ENCODE measurements at regions not wholly inside any gene's neighbourhood (a gene's known extent, or its start where the extent isn't known, plus 50 kb on each side); places are given as distances from the start of the nearest gene placed in this dataset.

DNA sequence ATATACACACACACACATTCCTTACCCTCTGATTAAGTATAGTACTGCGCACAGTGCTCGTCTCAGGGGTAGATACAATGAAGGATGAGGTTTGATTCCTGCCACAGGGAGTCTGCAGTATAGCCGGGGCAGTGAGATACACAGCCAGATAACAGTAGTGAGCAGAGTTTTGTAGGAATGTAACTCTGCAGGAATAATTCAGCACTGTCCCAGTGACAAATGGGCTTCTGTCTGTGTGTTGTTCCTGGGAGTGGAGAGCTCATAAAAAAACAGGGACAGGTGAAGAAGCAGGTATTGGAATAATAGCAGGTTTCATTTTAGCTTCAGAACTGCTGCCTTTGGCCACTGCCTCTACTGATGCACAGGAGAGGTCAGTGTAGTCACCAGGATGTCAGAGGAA, 85.3 kb upstream of the OR9Q1 start:
- Histone ChIP-seq H2AK5ac (ENCODE audit: low read depth, low read length) (no peak overlapping the region), H3K56ac (ENCODE audit: extremely low read depth, insufficient read depth, low read length) (no peak overlapping the region), H3K9ac (ENCODE audit: low read depth, low read length) (no peak overlapping the region), H3K27me3 (ENCODE audit: control insufficient read depth, insufficient read depth, low read length) (peaks cover 2% of the 10 kb centered on the region), H3K9me1 (ENCODE audit: insufficient read depth, low read length) (no peaks in the 10 kb centered on the region), H3K79me1 (ENCODE audit: low read depth in 1 of 2, low read length in 2 of 2) (no peaks in the 10 kb centered on the region), H4K5ac (ENCODE audit: low read depth, low read length) (no peak overlapping the region), H2BK20ac (ENCODE audit: low read depth, low read length) (no peak overlapping the region), H3K4me2 (ENCODE audit: low read depth, low read length) (no peak overlapping the region), H3K4ac (ENCODE audit: low read depth, low read length) (no peak overlapping the region), H3K27ac (ENCODE audit: insufficient read depth, low read length) (no peak overlapping the region), H2BK120ac (ENCODE audit: low read depth, low read length) (no peak overlapping the region), H3K23ac (ENCODE audit: low read depth, low read length) (no peak overlapping the region), H3K36me3 (ENCODE audit: control insufficient read depth, insufficient read depth, low read length) (no peaks in the 10 kb centered on the region), H4K8ac (ENCODE audit: low read depth in 2 of 2, low read length in 2 of 2) (no peak overlapping the region), H3K4me1 (ENCODE audit: control insufficient read depth, insufficient read depth, low read length) (peaks cover 2% of the 10 kb centered on the region; the same call in 1 of the 2 replicates), H4K20me1 (ENCODE audit: insufficient read depth, low read length) (no peaks in the 10 kb centered on the region), H4K91ac (ENCODE audit: insufficient read depth, low read depth, low read length) (no peak overlapping the region), H3K4me3 (ENCODE audit: insufficient read depth, low read depth, low read length) (no peak overlapping the region), H3K9me3 (ENCODE audit: control insufficient read depth, insufficient read depth, low read length) (no peaks in the 10 kb centered on the region), H2AFZ (replicated peaks; ENCODE audit: low read length, poor library complexity) (no peak overlapping the region), H2AK9ac (replicated peaks; ENCODE audit: low read depth, low read length, poor library complexity) (no peak overlapping the region), H2BK15ac (ENCODE audit: low read depth, low read length) (no peak overlapping the region), H3K18ac (ENCODE audit: low read depth, low read length) (no peak overlapping the region), H2BK5ac (ENCODE audit: low read depth, low read length, poor library complexity, severe bottlenecking) (no peak overlapping the region), H3K14ac (replicated peaks; ENCODE audit: low read depth, low read length) (no peak overlapping the region)
- no peak for ATAC-seq (ENCODE audit: low read depth)
- POLR2A ChIA-PET (ENCODE audit: unreplicated experiment) = no interaction called here
- BruUV-seq (replicated peaks) = no TSS peak
- intact Hi-C loops (cut with micrococcal nuclease) (no loop called here), dilution Hi-C loops (cut with HindIII; ENCODE audit: low sequenced_read_pairs, unreplicated experiment) (no loop called here), in situ Hi-C loops (cut with MboI; ENCODE audit: low sequenced_read_pairs) (no loop called here)
- TF ChIP-seq RAD21 (IDR thresholded peaks at IDR 0.05; ENCODE audit: low read length) (no peak), RCOR1 (IDR thresholded peaks at IDR 0.05; ENCODE audit: insufficient replicate concordance, low read length) (no peak), RFX5 (IDR thresholded peaks at IDR 0.05; ENCODE audit: low read depth, low read length) (no peak), NFE2L2 (IDR thresholded peaks at IDR 0.05; ENCODE audit: low read depth, low read length) (no peak), BHLHE40 (IDR thresholded peaks at IDR 0.05; ENCODE audit: low read depth, low read length) (no peak), FOS (IDR thresholded peaks at IDR 0.05; ENCODE audit: low read depth, low read length) (no peak), CHD1 (IDR thresholded peaks at IDR 0.05; ENCODE audit: low read depth, low read length) (no peak), SMC3 (IDR thresholded peaks at IDR 0.05; ENCODE audit: low read depth, low read length) (no peak), CEBPB (IDR thresholded peaks at IDR 0.05; ENCODE audit: low read depth, low read length) (no peak), MXI1 (IDR thresholded peaks at IDR 0.05; ENCODE audit: borderline replicate concordance, low read depth, low read length) (no peak), MAFK (IDR thresholded peaks at IDR 0.05; ENCODE audit: low read depth, low read length) (no peak)
- TF ChIP-seq, protein P1, sequence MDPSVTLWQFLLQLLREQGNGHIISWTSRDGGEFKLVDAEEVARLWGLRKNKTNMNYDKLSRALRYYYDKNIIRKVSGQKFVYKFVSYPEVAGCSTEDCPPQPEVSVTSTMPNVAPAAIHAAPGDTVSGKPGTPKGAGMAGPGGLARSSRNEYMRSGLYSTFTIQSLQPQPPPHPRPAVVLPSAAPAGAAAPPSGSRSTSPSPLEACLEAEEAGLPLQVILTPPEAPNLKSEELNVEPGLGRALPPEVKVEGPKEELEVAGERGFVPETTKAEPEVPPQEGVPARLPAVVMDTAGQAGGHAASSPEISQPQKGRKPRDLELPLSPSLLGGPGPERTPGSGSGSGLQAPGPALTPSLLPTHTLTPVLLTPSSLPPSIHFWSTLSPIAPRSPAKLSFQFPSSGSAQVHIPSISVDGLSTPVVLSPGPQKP (IDR thresholded peaks at IDR 0.05; ENCODE audit: borderline replicate concordance, low read depth, low read length) = no peak
- TF ChIP-seq, protein P2, sequence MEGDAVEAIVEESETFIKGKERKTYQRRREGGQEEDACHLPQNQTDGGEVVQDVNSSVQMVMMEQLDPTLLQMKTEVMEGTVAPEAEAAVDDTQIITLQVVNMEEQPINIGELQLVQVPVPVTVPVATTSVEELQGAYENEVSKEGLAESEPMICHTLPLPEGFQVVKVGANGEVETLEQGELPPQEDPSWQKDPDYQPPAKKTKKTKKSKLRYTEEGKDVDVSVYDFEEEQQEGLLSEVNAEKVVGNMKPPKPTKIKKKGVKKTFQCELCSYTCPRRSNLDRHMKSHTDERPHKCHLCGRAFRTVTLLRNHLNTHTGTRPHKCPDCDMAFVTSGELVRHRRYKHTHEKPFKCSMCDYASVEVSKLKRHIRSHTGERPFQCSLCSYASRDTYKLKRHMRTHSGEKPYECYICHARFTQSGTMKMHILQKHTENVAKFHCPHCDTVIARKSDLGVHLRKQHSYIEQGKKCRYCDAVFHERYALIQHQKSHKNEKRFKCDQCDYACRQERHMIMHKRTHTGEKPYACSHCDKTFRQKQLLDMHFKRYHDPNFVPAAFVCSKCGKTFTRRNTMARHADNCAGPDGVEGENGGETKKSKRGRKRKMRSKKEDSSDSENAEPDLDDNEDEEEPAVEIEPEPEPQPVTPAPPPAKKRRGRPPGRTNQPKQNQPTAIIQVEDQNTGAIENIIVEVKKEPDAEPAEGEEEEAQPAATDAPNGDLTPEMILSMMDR (conservative IDR thresholded peaks at IDR 0.05; ENCODE audit: low read depth, low read length) = no peak
- TF ChIP-seq, protein P3, sequence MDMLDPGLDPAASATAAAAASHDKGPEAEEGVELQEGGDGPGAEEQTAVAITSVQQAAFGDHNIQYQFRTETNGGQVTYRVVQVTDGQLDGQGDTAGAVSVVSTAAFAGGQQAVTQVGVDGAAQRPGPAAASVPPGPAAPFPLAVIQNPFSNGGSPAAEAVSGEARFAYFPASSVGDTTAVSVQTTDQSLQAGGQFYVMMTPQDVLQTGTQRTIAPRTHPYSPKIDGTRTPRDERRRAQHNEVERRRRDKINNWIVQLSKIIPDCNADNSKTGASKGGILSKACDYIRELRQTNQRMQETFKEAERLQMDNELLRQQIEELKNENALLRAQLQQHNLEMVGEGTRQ (IDR thresholded peaks at IDR 0.05; ENCODE audit: low read depth, low read length) = no peak
- DNase-seq = no peak
- WGBS, 2 experiments (ENCODE audit: extremely low coverage in 2 of 2, insufficient read length in 1 of 2) = no CpG with 5 or more reads among the region's 3 CpGs
- CTCF ChIA-PET = interaction anchor here (0.6 kb wide), 1 partner anchor 356 kb away, joined by 3 read pairs; no protein-coding TSS in a partner anchor
